ENCODE measurements at regions not wholly inside any gene's neighbourhood (a gene's known extent, or its start where the extent isn't known, plus 50 kb on each side); places are given as distances from the start of the nearest gene placed in this dataset.

DNA sequence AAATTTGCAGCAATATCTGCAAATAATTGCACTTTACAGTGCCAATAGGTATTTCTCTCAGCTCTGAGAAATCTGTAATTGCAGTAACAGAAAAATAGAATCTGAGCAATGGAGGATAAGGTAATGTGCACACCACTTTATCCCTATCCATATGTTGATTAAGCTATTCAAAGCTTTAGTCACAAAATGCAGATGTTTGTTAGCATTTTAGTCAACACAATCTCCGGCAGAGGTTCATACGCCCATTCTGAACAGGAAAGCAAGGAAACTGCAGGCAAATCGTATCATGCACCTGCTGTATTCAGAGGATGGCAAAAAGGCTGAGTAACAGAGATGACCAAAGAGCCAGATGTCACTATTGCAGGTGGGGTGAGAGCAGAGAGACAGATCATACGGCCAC lies 566.2 kb upstream of the CDH2 start:
- TF ChIP-seq POLR2A (IDR thresholded peaks at IDR 0.05) = no peak
- TF ChIP-seq, protein P1, sequence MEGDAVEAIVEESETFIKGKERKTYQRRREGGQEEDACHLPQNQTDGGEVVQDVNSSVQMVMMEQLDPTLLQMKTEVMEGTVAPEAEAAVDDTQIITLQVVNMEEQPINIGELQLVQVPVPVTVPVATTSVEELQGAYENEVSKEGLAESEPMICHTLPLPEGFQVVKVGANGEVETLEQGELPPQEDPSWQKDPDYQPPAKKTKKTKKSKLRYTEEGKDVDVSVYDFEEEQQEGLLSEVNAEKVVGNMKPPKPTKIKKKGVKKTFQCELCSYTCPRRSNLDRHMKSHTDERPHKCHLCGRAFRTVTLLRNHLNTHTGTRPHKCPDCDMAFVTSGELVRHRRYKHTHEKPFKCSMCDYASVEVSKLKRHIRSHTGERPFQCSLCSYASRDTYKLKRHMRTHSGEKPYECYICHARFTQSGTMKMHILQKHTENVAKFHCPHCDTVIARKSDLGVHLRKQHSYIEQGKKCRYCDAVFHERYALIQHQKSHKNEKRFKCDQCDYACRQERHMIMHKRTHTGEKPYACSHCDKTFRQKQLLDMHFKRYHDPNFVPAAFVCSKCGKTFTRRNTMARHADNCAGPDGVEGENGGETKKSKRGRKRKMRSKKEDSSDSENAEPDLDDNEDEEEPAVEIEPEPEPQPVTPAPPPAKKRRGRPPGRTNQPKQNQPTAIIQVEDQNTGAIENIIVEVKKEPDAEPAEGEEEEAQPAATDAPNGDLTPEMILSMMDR (IDR thresholded peaks at IDR 0.05) = no peak

All from lower leg skin (tissue), 3 donors.